Motor neuron (in vitro differentiated cells): ENCODE measurements at regions not wholly inside any gene's neighbourhood (a gene's known extent, or its start where the extent isn't known, plus 50 kb on each side); places are given as distances from the start of the nearest gene placed in this dataset.
A peak's percentile ranks its signal among the peaks of the same experiment; 100 is the strongest.

Experiments
- ATAC-seq, 8 experiments: fragments of 200-7000 bp; cut with Tn5 transposase; replicated peaks in 6 of 8; 2 replicates each; pipeline ENCODE4 v1.8.0; 2021; ENCODE audit warnings: mild to moderate bottlenecking in 8 of 8, moderate library complexity in 8 of 8
- H3K27ac ChIP-seq, 2 donors: fragments of 250-450 bp; sonication (Bioruptor Pico); 2 replicates each; pipeline ENCODE4 v1.9.0; 2021; ENCODE audit warnings: antibody characterized with exemption in 2 of 2, mild to moderate bottlenecking in 2 of 2, moderate library complexity in 1 of 2
- H3K4me1 ChIP-seq, 2 donors: fragments of 250-450 bp; sonication (Bioruptor Pico); replicated peaks in 1 of 2; 2 replicates each; pipeline ENCODE4 v1.6.1; 2021; ENCODE audit warnings: antibody characterized with exemption in 2 of 2, mild to moderate bottlenecking in 2 of 2, moderate library complexity in 1 of 2
- H3K4me3 ChIP-seq, 5 donors: fragments of 250-450 bp; sonication (Bioruptor Pico); 2 replicates each; pipeline ENCODE4 v1.9.0; 2021; ENCODE audit warnings: antibody characterized with exemption in 5 of 5, mild to moderate bottlenecking in 5 of 5, moderate library complexity in 4 of 5
- WGBS, 10 experiments: fragments of 450-650 bp; shearing (Covaris generic); methylation state at CpG; one replicate each; pipeline ENCODE4 v1.0.0; 2022; 5-methylcytosine and 5-hydroxymethylcytosine counted together
- in situ Hi-C, 9 experiments: fragments of 400-800 bp; cut with MboI; loops; one replicate each; pipeline ENCODE4 v1.15.0; 2021; ENCODE audit warnings: low sequenced_read_pairs in 9 of 9, low pct_unique_long_range_greater_than_20kb in 2 of 9; ENCODE audit not compliant: unreplicated experiment in 9 of 9

- no peaks in the 10 kb centered on the region for H3K4me1 ChIP-seq
- H3K4me3 ChIP-seq, result no peak overlapping the region
- no peak overlapping the region for H3K27ac ChIP-seq
- WGBS, 10 experiments, result 3 to 100% (median 100%) methylated on average over 1 to 4 of the region's 4 CpGs; no CpG with 5 or more reads in 5 of the 10 experiments
- peak in 1 of 8 experiments; percentile 52 for ATAC-seq
- in situ Hi-C loops, result no loop called here
Measured at GRCh38 chr12:97616946-97617345, 154.3 kb downstream of the RMST start.

- in situ Hi-C loops, result no loop called here
- Histone ChIP-seq H3K4me3 (no peak overlapping the region), H3K27ac (no peak overlapping the region), H3K4me1 (peaks cover 17 to 32% of the 10 kb centered on the region in 2 donors)
- ATAC-seq, result peak in 5 of 8 experiments; percentile 33 to 81 (median 66)
Measured at GRCh38 chr12:97628962-97629361, 166.4 kb downstream of the RMST start.

GRCh38 chr12:97629382-97629781, 166.8 kb downstream of the RMST start:
- in situ Hi-C loops, result no loop called here
- Histone ChIP-seq H3K4me3 (no peak overlapping the region), H3K4me1 (peaks cover 17 to 32% of the 10 kb centered on the region in 2 donors), H3K27ac (no peak overlapping the region)
- peak in 3 of 8 experiments; percentile 67 to 72 (median 70) for ATAC-seq

GRCh38 chr12:97630356-97630755, 167.8 kb downstream of the RMST start:
- 5 to 100% (median 90%) methylated on average over 1 to 2 of the region's 2 CpGs; no CpG with 5 or more reads in 2 of the 10 experiments for WGBS, 10 experiments
- peak in 1 of 8 experiments; percentile 38 for ATAC-seq
- Histone ChIP-seq H3K4me1 (peaks cover 17 to 32% of the 10 kb centered on the region in 2 donors), H3K27ac (peak overlapping the region in 1 of 2 donors; percentile 50), H3K4me3 (no peak overlapping the region)
- in situ Hi-C loops, result no loop called here

- 0 to 92% (median 60%) methylated on average over 1 to 4 of the region's 4 CpGs for WGBS, 10 experiments
- peaks cover 17 to 32% of the 10 kb centered on the region in 2 donors for H3K4me1 ChIP-seq
- H3K27ac ChIP-seq, result no peak overlapping the region
- in situ Hi-C loops, result no loop called here
- no peak overlapping the region for H3K4me3 ChIP-seq
- no peak for ATAC-seq
Measured at GRCh38 chr12:97630875-97631274, 168.3 kb downstream of the RMST start.

- 0 to 92% (median 67%) methylated on average over 2 to 3 of the region's 3 CpGs; no CpG with 5 or more reads in 3 of the 10 experiments for WGBS, 10 experiments
- ATAC-seq, result no peak
- Histone ChIP-seq H3K4me3 (no peak overlapping the region), H3K27ac (no peak overlapping the region), H3K4me1 (peaks cover under 1 to 3% of the 10 kb centered on the region in 2 donors)
- in situ Hi-C loops, result no loop called here
Measured at GRCh38 chr12:97637770-97638169, 175.2 kb downstream of the RMST start.

- 0 to 100% (median 59%) methylated on average over 1 to 2 of the region's 2 CpGs; no CpG with 5 or more reads in 2 of the 10 experiments for WGBS, 10 experiments
- in situ Hi-C loops, result no loop called here
- no peak for ATAC-seq
- no peak overlapping the region for H3K4me3 ChIP-seq
- no peak overlapping the region for H3K27ac ChIP-seq
- H3K4me1 ChIP-seq, result no peaks in the 10 kb centered on the region
Measured at GRCh38 chr12:97638739-97639138, 176.1 kb downstream of the RMST start.

GRCh38 chr12:97639702-97640101, 177.1 kb downstream of the RMST start:
- Histone ChIP-seq H3K4me1 (no peaks in the 10 kb centered on the region), H3K27ac (no peak overlapping the region), H3K4me3 (no peak overlapping the region)
- in situ Hi-C loops, result no loop called here
- no peak for ATAC-seq
- WGBS, 10 experiments, result 0 to 100% (median 44%) methylated on average over 1 of the region's 1 CpG; no CpG with 5 or more reads in 3 of the 10 experiments

- ATAC-seq, result no peak
- Histone ChIP-seq H3K4me3 (no peak overlapping the region), H3K27ac (no peak overlapping the region), H3K4me1 (no peaks in the 10 kb centered on the region)
- WGBS, 10 experiments, result 0 to 100% (median 28%) methylated on average over 1 to 2 of the region's 6 CpGs; no CpG with 5 or more reads in 4 of the 10 experiments
- in situ Hi-C loops, result no loop called here
Measured at GRCh38 chr12:97640826-97641225, 178.2 kb downstream of the RMST start.

GRCh38 chr12:97642911-97643310, 180.3 kb downstream of the RMST start:
- in situ Hi-C loops, result no loop called here
- Histone ChIP-seq H3K4me1 (no peaks in the 10 kb centered on the region), H3K4me3 (no peak overlapping the region), H3K27ac (no peak overlapping the region)
- ATAC-seq, result no peak
- 0 to 100% (median 80%) methylated on average over 1 to 5 of the region's 5 CpGs; no CpG with 5 or more reads in 1 of the 10 experiments for whole genome bisulfite sequencing, 10 experiments

GRCh38 chr12:97643924-97644323, 181.3 kb downstream of the RMST start:
- H3K4me3 ChIP-seq, result no peak overlapping the region
- in situ Hi-C loops, result no loop called here
- H3K4me1 ChIP-seq, result no peaks in the 10 kb centered on the region
- WGBS, 10 experiments, result 0 to 100% (median 88%) methylated on average over 1 to 7 of the region's 7 CpGs; no CpG with 5 or more reads in 2 of the 10 experiments
- no peak overlapping the region for H3K27ac ChIP-seq
- ATAC-seq, result no peak

GRCh38 chr12:97645726-97646125, 183.1 kb downstream of the RMST start:
- WGBS, 10 experiments, result 0 to 100% (median 42%) methylated on average over 1 of the region's 1 CpG; no CpG with 5 or more reads in 6 of the 10 experiments
- Histone ChIP-seq H3K27ac (no peak overlapping the region), H3K4me1 (no peaks in the 10 kb centered on the region), H3K4me3 (no peak overlapping the region)
- no peak for ATAC-seq
- in situ Hi-C loops, result no loop called here

- ATAC-seq, result no peak
- in situ Hi-C loops, result no loop called here
Measured at GRCh38 chr12:97647142-97647541, 184.5 kb downstream of the RMST start.

GRCh38 chr12:97650242-97650641, 187.6 kb downstream of the RMST start:
- Histone ChIP-seq H3K4me1 (no peaks in the 10 kb centered on the region), H3K27ac (no peak overlapping the region), H3K4me3 (no peak overlapping the region)
- 20 to 83% (median 60%) methylated on average over 1 to 2 of the region's 2 CpGs; no CpG with 5 or more reads in 5 of the 10 experiments for WGBS, 10 experiments
- no peak for ATAC-seq
- in situ Hi-C loops, result no loop called here

More at GRCh38 chr12:97647142-97647541, 184.5 kb downstream of the RMST start:
- WGBS, 10 experiments, result 14 to 100% (median 100%) methylated on average over 1 of the region's 1 CpG; no CpG with 5 or more reads in 4 of the 10 experiments
- H3K4me1 ChIP-seq, result no peaks in the 10 kb centered on the region
- H3K4me3 ChIP-seq, result no peak overlapping the region
- H3K27ac ChIP-seq, result no peak overlapping the region
